ENCODE measurements at regions not wholly inside any gene's neighbourhood (a gene's known extent, or its start where the extent isn't known, plus 50 kb on each side); places are given as distances from the start of the nearest gene placed in this dataset.
"Not testable (repeated sequence)": the region's sequence is repeated elsewhere in the genome, so short reads cannot be mapped to it uniquely, and the experiment has no call there.

DNA sequence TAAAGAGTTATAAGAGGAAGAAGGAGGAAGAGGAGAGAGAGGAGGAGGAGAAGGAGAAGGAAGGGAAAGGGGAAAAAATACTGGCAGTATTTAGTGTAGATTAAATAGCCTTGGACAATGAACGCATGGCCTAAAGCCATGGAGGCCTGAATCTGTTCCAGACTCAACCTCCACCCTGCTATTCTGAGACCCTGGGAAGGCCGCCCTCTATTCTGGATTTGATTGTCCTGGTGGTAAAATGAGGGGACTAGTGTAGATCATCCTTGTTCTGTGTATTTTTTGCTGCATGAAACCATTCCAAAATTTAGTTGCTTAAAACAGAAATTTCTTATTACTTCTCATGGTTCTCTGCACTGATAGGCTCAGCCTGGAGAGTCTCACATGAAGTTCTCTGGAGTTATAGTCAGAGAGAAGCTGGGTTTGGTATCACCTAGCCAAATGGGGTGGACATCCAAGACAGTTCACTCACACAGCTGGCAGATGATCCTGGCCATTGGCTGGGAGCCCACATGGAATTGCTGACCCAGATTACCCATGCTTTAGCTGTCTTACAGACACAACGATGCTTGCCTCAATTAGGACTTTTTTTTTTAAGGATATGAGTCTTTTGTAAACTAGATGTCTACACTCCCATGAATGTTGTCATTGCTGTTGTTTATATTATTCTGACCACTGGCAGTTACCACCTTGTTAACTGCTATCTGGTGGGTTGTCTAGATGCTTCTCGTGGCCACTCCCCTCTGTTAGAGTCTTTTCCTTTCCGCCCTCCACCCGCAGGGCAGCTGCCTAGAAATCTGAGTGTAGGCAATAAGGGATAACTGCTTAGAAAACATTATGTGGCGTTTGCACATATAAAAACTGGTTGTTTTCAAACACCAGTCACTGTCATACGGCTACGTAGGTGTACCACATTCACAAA is 149.9 kb downstream of the SST start:
- DNase-seq, result no peak
- TF ChIP-seq POLR2A (IDR thresholded peaks at IDR 0.05; ENCODE audit: low read length), result no peak

DNA sequence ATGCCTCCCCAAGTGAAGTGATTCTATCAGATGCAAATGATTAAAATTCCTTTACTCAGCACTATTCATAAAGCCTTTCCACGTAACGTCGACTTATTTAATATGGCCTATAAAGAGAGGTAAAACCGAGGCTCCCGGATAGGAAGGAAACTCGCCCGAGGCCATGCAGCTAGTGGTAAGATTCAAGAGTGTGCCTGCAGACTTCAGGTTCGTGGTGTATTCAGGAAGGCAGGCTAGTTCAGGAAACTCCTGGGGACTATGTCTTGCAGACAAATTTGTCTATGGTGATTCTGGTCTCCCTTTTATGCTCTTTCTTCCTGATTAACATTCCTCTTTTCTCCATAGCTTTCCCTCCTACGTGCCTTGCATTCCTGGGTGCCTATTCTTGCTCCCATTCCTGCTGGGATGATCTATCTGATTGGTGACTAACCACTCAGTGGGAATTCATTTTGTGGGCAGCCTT is 150.7 kb downstream of the SST start:
- TF ChIP-seq POLR2A (IDR thresholded peaks at IDR 0.05; ENCODE audit: low read length) (no peak), GATA1 (IDR thresholded peaks at IDR 0.05; ENCODE audit: low read depth, low read length) (no peak)
- no peak for DNase-seq

DNA sequence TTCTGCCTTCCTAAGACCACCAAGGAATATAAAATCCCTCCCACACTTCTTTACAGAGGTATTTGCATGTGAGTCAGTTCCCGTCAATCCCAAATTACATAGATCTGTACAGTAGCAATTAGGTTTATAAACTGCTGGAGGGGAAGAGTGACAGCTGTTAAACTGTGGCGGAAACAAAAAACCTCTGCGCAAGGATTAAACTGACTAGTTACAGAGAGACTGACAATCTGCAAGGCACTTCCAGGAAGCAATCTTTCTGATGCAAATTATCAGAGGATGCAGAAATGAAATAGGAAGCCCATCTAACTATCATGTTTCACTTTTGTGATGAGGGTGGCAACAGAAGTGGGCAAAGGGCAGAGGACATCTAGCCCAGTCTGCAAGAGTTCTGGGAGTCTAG is 150.4 kb downstream of the RTP4 start:
- TF ChIP-seq POLR2A (IDR thresholded peaks at IDR 0.05; ENCODE audit: low read length) (no peak), GATA1 (IDR thresholded peaks at IDR 0.05; ENCODE audit: low read depth, low read length) (no peak)
- DNase-seq, result no peak

DNA sequence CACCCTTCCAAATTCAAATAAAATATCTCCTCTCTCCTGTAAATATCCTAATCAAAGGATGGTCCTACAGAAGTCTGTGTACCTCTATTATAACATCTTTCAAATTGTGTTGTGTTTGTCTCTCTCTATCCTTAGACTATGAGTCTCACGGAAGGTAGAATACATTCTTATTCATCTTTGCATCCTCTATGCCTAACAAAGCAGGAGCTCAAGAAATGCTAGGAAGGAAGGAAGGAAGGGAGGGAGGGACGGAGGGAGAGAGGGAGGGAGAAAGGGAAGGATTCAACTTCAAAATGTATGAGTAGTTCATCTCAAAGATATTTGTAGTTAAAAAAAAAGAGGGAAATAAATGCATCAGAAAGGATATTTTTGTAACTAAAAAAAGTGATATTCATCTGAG is 150.0 kb downstream of the RTP4 start:
- no peak for DNase-seq
- no peak for TF ChIP-seq POLR2A (IDR thresholded peaks at IDR 0.05; ENCODE audit: low read length)
- no peak for TF ChIP-seq GATA1 (IDR thresholded peaks at IDR 0.05; ENCODE audit: low read depth, low read length)

DNA sequence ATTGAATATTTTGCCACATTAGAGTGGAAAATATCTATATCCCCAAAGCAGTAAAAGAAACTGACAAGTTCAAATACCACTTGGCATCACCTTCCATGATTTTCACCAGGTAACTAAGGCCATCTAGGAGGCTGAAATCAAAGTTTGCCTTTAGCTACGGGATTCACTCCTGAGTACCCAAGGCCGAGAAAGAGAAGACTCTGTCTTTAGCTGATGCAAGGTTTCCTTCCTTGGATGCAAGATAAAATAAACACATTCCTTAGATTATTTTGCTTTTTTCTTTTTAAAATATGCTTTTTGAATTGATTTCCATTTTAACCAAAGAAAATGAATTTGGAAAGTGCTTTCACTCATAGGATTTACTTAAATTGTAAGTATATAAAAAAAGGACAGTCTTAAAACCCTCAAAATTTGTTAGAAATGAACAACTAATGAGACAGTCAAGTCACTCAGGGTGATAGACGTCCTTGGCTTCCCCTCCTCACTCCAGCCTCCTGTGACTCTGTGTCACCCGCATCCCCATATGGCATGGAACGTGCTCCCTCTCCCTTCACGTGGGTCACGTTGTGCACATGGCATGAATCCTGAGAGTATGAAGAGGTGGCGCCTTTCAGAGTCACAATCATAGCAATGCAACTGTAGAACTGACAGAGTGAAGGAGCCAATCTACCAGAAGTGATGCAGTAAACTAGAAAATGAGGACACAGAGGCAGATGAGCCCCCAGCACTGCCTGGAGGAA is 148.4 kb downstream of the RTP4 start:
- no peak for DNase-seq
- TF ChIP-seq GATA1 (IDR thresholded peaks at IDR 0.05; ENCODE audit: low read depth, low read length) (no peak), POLR2A (IDR thresholded peaks at IDR 0.05; ENCODE audit: low read length) (no peak)

DNA sequence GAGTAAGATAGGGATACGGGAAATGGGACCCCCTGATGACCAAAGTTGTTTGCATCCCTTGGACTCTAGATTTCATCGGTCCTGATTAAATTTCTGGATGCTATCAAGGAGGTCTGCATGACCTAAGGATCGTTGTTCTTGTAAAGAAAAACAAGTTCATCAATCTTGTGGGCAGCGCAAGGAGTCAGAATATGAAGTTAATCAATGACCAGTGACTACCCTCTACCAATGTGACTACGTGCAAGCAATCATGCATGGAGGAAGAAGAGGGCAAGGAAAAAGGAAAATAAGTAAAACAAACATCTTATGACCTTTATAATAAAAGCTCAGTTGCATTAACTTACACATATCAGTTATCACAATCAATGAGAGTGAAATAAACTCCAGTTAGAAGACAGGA is 139.7 kb downstream of the RTP4 start:
- TF ChIP-seq POLR2A (IDR thresholded peaks at IDR 0.05; ENCODE audit: low read length), result no peak
- TF ChIP-seq GATA1 (IDR thresholded peaks at IDR 0.05; ENCODE audit: low read depth, low read length), result no peak
- no peak for DNase-seq

DNA sequence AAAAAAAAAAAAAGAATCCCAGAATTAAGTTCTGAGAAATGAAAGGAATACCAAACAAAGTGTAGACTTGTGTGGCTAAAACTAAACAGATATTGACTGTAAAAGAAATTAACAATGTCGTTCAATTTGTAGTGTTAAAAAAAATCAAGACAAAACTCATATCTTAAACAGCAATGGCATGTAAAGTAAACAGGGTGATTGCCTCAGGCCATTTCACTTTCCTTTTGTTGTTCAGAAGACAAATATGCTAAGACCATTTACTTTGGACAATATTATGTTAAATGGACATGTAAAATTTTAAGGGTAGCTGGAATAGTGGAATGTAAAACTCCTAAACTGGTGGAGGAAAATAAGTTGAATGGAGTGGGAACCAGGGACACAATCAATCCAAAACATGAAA is 139.1 kb downstream of the RTP4 start:
- no peak for DNase-seq
- TF ChIP-seq POLR2A (IDR thresholded peaks at IDR 0.05; ENCODE audit: low read length) (no peak), GATA1 (IDR thresholded peaks at IDR 0.05; ENCODE audit: low read depth, low read length) (no peak)

DNA sequence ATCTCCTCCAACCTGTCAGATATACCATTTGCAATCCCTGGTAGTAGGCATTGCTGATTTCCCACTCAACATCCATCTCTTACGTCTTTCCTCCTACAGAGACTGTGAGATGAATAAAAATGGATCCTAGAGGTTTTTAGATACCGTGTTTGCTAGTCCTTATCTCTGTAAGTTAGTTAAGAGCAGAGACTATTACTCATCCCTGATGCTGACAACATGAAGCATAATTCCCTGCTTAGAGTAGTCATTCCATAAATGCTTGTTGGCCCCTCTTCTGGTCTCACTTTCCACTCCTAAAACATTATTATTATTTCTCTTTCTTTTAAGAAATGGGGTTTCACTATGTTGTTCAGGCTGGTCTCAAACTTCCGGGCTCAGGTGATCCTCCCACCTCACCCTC is 136.2 kb downstream of the RTP4 start:
- no peak for TF ChIP-seq GATA1 (IDR thresholded peaks at IDR 0.05; ENCODE audit: low read depth, low read length)
- no peak for TF ChIP-seq POLR2A (IDR thresholded peaks at IDR 0.05; ENCODE audit: low read length)
- no peak for DNase-seq

DNA sequence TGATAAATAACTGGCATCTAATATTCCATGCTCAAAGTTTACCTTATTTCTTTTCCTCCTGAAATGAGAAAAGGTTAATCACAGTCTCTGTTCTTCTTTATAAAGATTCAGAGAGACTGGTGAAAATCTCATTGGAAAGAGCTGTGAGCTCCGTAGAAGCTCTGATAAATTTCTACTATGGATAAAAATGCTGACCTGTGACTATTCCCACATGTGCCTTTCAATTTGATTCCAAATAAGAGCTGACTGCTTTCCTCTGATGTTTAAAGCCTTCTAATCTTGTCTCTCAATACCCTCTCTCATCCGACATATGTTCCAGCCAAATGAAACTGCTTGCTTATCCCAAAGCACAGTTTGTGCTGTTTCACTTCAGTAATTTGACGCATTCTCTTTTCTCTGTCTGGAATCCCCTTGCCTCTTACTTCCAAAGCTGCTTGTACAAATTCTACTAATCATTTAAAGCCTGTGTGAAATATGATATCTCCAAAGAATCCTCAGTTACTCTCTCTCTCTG is 130.1 kb downstream of the RTP4 start:
- TF ChIP-seq GATA1 (IDR thresholded peaks at IDR 0.05; ENCODE audit: low read depth, low read length), result no peak
- no peak for TF ChIP-seq POLR2A (IDR thresholded peaks at IDR 0.05; ENCODE audit: low read length)
- DNase-seq, result no peak

DNA sequence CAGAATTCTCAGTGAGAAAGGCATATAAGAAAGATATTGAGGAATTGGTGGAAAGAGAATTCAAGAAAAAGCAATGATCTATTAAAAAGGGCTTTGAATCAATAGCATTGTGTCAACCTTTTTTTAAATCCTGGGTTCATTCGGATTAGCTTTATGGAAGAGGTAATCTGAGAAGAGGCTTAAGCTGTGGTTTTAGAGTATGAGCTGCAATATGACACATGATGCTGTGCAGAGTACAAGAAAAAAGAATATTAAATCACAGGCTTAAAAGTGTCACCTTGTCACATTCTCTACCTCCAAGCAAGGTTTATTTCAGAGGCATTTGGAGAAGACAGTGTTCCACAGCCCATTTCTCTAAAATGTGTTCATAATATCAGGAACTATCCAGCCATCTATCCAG is 128.9 kb downstream of the RTP4 start:
- TF ChIP-seq GATA1 (IDR thresholded peaks at IDR 0.05; ENCODE audit: low read depth, low read length), result no peak
- no peak for TF ChIP-seq POLR2A (IDR thresholded peaks at IDR 0.05; ENCODE audit: low read length)
- no peak for DNase-seq

DNA sequence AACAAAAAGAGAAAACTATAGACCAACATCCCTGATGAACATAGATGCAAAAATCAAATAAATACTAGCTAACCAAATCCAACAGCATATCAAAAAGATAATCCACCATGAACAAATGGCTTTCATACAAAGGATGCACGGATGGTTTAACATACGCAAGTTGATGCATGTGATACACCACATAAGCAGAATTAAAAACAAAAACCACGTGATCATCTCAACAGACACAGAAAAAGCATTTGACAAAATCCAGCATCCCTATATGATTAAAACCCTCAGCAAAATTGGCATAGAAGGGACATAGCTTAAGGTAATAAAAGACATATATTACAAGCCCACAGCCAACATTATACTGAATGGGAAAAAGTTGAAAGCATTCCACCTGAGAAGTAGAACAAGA is 125.9 kb downstream of the RTP4 start:
- not testable (repeated sequence) for DNase-seq

DNA sequence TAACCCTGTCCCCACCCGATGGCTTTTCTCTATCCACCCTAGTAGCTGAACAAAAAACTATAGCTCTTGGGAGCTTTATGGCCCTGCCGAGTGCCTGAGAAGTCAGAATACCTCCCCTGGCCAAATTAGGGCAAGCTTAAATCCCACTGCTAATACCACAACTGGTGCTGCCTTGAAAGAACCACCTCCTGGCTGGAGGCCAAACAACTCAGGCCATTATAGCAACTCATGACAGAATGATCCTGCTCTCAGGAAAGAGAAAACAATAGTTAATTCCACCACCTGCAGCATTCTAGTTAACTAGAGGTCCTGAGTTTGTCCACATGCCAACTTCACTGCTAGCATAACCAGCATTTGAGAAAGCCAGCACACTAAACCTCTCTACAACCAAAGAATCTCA is 123.2 kb downstream of the RTP4 start:
- no peak for TF ChIP-seq GATA1 (IDR thresholded peaks at IDR 0.05; ENCODE audit: low read depth, low read length)
- TF ChIP-seq POLR2A (IDR thresholded peaks at IDR 0.05; ENCODE audit: low read length), result no peak
- no peak for DNase-seq

DNA sequence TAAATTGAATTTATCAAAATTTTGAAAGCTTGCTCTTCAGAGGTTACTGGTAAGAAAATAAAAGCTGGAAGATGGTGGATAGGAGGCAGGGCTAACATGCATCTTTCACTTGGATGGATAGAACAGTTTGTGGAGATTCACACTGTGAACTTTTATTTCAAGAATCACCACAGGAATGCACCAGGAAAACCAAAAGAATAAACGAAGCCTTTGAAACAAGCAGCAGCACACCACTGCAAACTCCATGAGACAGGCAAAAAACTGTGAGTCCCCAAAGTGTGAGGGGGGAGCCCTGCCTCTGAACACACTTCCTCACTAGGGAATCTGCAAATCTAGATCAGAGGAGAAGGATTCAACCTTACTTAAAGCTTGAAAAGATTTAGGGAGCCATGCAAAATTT is 122.2 kb downstream of the RTP4 start:
- no peak for DNase-seq
- TF ChIP-seq POLR2A (IDR thresholded peaks at IDR 0.05; ENCODE audit: low read length) (no peak), GATA1 (IDR thresholded peaks at IDR 0.05; ENCODE audit: low read depth, low read length) (no peak)

DNA sequence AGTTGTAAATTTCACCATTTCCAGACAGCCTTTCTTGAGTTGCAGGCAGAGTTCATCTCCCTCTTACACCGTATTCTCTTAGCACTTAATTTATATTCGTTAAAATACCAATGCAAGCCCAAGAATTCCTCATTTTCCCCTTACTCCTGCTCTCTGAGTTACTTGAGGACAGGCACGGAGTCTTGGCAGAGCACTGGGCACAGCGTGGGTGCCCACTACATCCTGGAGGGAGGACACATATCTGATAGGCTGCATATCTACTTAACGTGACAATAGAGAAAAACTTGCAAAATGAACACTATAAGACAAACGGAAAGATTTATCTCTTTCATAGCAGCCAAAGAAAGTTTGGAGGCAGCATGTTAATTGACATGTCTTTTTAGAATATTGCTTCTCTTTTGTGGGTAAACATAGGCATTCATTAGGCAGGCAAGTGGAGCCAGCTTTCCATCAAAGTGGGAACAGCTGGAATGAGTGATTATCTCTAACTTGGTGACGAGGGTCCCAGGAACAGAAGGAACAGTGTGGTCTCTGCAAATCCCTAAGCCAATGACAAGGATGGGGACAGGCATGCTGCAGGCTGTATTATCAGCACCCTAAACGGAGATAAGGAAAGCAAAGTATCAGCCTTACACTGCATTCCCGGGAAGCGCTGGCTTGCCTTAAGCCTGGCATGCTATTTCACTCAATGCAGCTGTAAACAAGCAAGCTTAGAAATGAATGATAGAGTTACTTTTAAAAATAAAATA is 116.5 kb downstream of the RTP4 start:
- TF ChIP-seq GATA1 (IDR thresholded peaks at IDR 0.05; ENCODE audit: low read depth, low read length) (no peak), POLR2A (IDR thresholded peaks at IDR 0.05; ENCODE audit: low read length) (no peak)
- no peak for DNase-seq

Measured in erythroblast (primary cell).